Activated CD4-positive, alpha-beta T cell treated with anti-CD3 and anti-CD28 coated beads, Interleukin-2, amount 50 U/mL, for 4 hours (primary cell): ENCODE measurements at regions not wholly inside any gene's neighbourhood (a gene's known extent, or its start where the extent isn't known, plus 50 kb on each side); places are given as distances from the start of the nearest gene placed in this dataset.

Experiments used
- DNase-seq, 2 experiments: peaks; one replicate each; pipeline ENCODE4 v3.0.0-alpha.2; 2020

- DNase-seq, result no peak
Measured at GRCh38 chr3:67765575-67765974, 111.2 kb upstream of the SUCLG2 start.

- no peak for DNase-seq
Measured at GRCh38 chr3:67745296-67745695, 90.9 kb upstream of the SUCLG2 start.

GRCh38 chr3:67744699-67745098 lies 90.3 kb upstream of the SUCLG2 start:
- no peak for DNase-seq

- DNase-seq, result no peak
Measured at GRCh38 chr3:67739851-67740250, 85.4 kb upstream of the SUCLG2 start.

GRCh38 chr3:67737906-67738865 lies 83.8 kb upstream of the SUCLG2 start:
- DNase-seq, result no peak

- DNase-seq, result no peak
Measured at GRCh38 chr3:67737140-67737539, 82.7 kb upstream of the SUCLG2 start.

- DNase-seq, result no peak
Measured at GRCh38 chr3:67733269-67733950, 79.0 kb upstream of the SUCLG2 start.

GRCh38 chr3:67724434-67724833 lies 70.0 kb upstream of the SUCLG2 start:
- DNase-seq, result no peak

GRCh38 chr3:67723863-67724262 lies 69.5 kb upstream of the SUCLG2 start:
- DNase-seq, result no peak

- DNase-seq, result no peak
Measured at GRCh38 chr3:67719333-67719732, 64.9 kb upstream of the SUCLG2 start.

GRCh38 chr3:67715971-67716370 lies 61.6 kb upstream of the SUCLG2 start:
- no peak for DNase-seq

GRCh38 chr3:67713764-67714469 lies 59.5 kb upstream of the SUCLG2 start:
- DNase-seq, result no peak

GRCh38 chr3:67712259-67712658 lies 57.8 kb upstream of the SUCLG2 start:
- no peak for DNase-seq

- DNase-seq, result no peak
Measured at GRCh38 chr3:67710396-67710795, 56.0 kb upstream of the SUCLG2 start.

GRCh38 chr3:67706934-67707333 lies 52.5 kb upstream of the SUCLG2 start:
- DNase-seq, result no peak

- no peak for DNase-seq
Measured at GRCh38 chr3:67704322-67704721, 49.9 kb upstream of the SUCLG2 start.
